M059J (cell line): ENCODE measurements at regions not wholly inside any gene's neighbourhood (a gene's known extent, or its start where the extent isn't known, plus 50 kb on each side); places are given as distances from the start of the nearest gene placed in this dataset.
A peak's percentile ranks its signal among the peaks of the same experiment; 100 is the strongest.
"Not testable (repeated sequence)": the region's sequence is repeated elsewhere in the genome, so short reads cannot be mapped to it uniquely, and the experiment has no call there.

Source experiments
- DNase-seq: peaks from one replicate; pipeline ENCODE4 v3.0.0-alpha.2; 2012; ENCODE audit warnings: low read depth

- DNase-seq: no peak
Observed at GRCh38 chr4:129254126-129254525, 158.2 kb downstream of the C4orf33 start.

- DNase-seq: no peak
Observed at GRCh38 chr4:129254526-129254925, 158.6 kb downstream of the C4orf33 start.

- no peak for DNase-seq
Observed at GRCh38 chr4:129261584-129261983, 165.6 kb downstream of the C4orf33 start.

GRCh38 chr4:129264008-129264657 lies 168.2 kb downstream of the C4orf33 start:
- DNase-seq: no peak

GRCh38 chr4:129278868-129279267 lies 182.9 kb downstream of the C4orf33 start:
- no peak for DNase-seq

- DNase-seq: no peak
Observed at GRCh38 chr4:129282293-129282692, 186.3 kb downstream of the C4orf33 start.

GRCh38 chr4:129292194-129292593 lies 196.2 kb downstream of the C4orf33 start:
- DNase-seq: not testable (repeated sequence)

GRCh38 chr4:129314781-129315180 lies 218.8 kb downstream of the C4orf33 start:
- no peak for DNase-seq

- no peak for DNase-seq
Observed at GRCh38 chr4:129322920-129323319, 227.0 kb downstream of the C4orf33 start.

GRCh38 chr4:129323658-129324057 lies 227.7 kb downstream of the C4orf33 start:
- no peak for DNase-seq

GRCh38 chr4:129326571-129327460 lies 230.9 kb downstream of the C4orf33 start:
- DNase-seq: no peak

GRCh38 chr4:129327637-129328036 lies 231.7 kb downstream of the C4orf33 start:
- DNase-seq: no peak

GRCh38 chr4:129328162-129328561 lies 232.2 kb downstream of the C4orf33 start:
- no peak for DNase-seq

GRCh38 chr4:129334136-129334535 lies 238.2 kb downstream of the C4orf33 start:
- DNase-seq: no peak

- no peak for DNase-seq
Observed at GRCh38 chr4:129335276-129335675, 239.3 kb downstream of the C4orf33 start.

- DNase-seq: no peak
Observed at GRCh38 chr4:129335818-129336217, 239.9 kb downstream of the C4orf33 start.

- no peak for DNase-seq
Observed at GRCh38 chr4:129336457-129337227, 240.7 kb downstream of the C4orf33 start.

- no peak for DNase-seq
Observed at GRCh38 chr4:129337228-129337620, 241.3 kb downstream of the C4orf33 start.

- DNase-seq: peak; percentile 65
Observed at GRCh38 chr4:129342819-129343408, 247.0 kb downstream of the C4orf33 start.

GRCh38 chr4:129344058-129344457 lies 248.1 kb downstream of the C4orf33 start:
- peak; percentile 41 for DNase-seq

- DNase-seq: no peak
Observed at GRCh38 chr4:129345609-129346008, 249.7 kb downstream of the C4orf33 start.

- DNase-seq: no peak
Observed at GRCh38 chr4:129346036-129346435, 250.1 kb downstream of the C4orf33 start.
